Activated naive CD8-positive, alpha-beta T cell treated with anti-CD3 and anti-CD28 coated beads, Interleukin-2, amount 10 ng/mL, durations not matched to agents 7 days and 5 days (primary cell): ENCODE measurements at regions not wholly inside any gene's neighbourhood (a gene's known extent, or its start where the extent isn't known, plus 50 kb on each side); places are given as distances from the start of the nearest gene placed in this dataset.

Experiments used
- ATAC-seq: fragments of 150-1000 bp; cut with Tn5 transposase; one replicate; pipeline ENCODE4 v1.10.0; 2021; ENCODE audit warnings: low read depth, moderate library complexity
- POLR2A ChIA-PET: fragments of 350-600 bp; sonication (Branson Sonifier 250); formaldehyde crosslinking; loops from one replicate; lab custom pipeline; 2021; ENCODE audit warnings: antibody characterized with exemption; lab: Charles Lee
- DNase-seq: peaks from one replicate; pipeline ENCODE4 v3.0.0; 2021
- H3K27ac Mint-ChIP-seq: one replicate; pipeline ENCODE4 v1.8.0; 2022; ENCODE audit warnings: mild to moderate bottlenecking, mixed read lengths
- H3K27me3 Mint-ChIP-seq: one replicate; pipeline ENCODE4 v1.8.0; 2022; ENCODE audit warnings: mild to moderate bottlenecking, moderate library complexity, mixed read lengths
- H3K36me3 Mint-ChIP-seq: one replicate; pipeline ENCODE4 v1.8.0; 2021; ENCODE audit warnings: mild to moderate bottlenecking, mixed read lengths
- H3K4me1 Mint-ChIP-seq: one replicate; pipeline ENCODE4 v1.8.0; 2021; ENCODE audit warnings: mixed read lengths
- H3K4me3 Mint-ChIP-seq: one replicate; pipeline ENCODE4 v1.8.0; 2022; ENCODE audit warnings: mild to moderate bottlenecking, moderate library complexity, mixed read lengths
- H3K9me3 Mint-ChIP-seq: one replicate; pipeline ENCODE4 v1.8.0; 2021; ENCODE audit warnings: mixed read lengths

DNA sequence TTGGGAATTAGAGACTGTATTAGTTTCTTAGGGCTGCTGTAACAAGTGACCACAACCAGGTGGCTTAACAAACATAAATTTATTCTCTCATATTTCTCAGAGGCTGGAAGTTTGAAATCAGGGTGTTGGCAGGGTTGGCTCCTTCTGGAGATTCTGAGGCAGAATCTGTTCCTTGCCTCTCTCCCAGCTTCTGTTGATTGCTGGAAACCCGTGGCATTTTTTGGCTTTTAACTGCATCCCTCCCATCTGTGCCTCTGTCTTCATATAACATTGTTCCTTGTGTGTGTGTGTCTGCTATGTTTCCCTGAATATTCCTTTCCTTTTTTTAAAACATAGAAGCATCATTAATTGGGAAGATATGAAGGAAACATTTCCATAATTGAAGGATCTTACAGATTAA, 448.1 kb upstream of the DCC start:
- Mint-ChIP-seq H3K4me1 (no peaks in the 10 kb centered on the region), H3K27ac (no peak overlapping the region), H3K4me3 (no peak overlapping the region), H3K27me3 (no peaks in the 10 kb centered on the region), H3K9me3 (peaks cover 6% of the 10 kb centered on the region), H3K36me3 (no peaks in the 10 kb centered on the region)
- no peak for DNase-seq
- no peak for ATAC-seq
- POLR2A ChIA-PET: no interaction called here

DNA sequence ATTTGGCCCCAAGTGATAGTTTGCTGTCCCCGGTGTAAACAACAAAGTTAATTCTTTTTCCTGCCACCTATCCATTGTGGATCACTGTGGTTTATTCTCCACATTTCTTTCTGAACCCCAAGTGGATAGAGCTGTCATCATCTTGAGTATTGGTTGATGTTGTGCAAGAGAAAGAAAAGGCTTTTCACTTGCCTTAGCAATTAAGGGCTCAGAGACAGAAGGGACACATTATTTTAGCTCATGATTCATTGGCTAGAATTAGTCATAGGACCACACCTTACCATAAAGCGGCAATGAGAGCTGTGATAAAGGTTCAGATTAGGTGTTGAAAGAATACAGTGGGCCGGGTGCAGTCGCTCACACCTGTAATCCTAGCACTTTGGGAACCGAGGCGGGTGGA, 442.1 kb upstream of the DCC start:
- no peak for DNase-seq
- H3K4me1 Mint-ChIP-seq: no peaks in the 10 kb centered on the region
- no peaks in the 10 kb centered on the region for H3K36me3 Mint-ChIP-seq
- H3K27me3 Mint-ChIP-seq: no peaks in the 10 kb centered on the region
- POLR2A ChIA-PET: no interaction called here
- no peak overlapping the region for H3K27ac Mint-ChIP-seq
- no peak for ATAC-seq
- H3K9me3 Mint-ChIP-seq: peaks cover 1% of the 10 kb centered on the region
- no peak overlapping the region for H3K4me3 Mint-ChIP-seq

DNA sequence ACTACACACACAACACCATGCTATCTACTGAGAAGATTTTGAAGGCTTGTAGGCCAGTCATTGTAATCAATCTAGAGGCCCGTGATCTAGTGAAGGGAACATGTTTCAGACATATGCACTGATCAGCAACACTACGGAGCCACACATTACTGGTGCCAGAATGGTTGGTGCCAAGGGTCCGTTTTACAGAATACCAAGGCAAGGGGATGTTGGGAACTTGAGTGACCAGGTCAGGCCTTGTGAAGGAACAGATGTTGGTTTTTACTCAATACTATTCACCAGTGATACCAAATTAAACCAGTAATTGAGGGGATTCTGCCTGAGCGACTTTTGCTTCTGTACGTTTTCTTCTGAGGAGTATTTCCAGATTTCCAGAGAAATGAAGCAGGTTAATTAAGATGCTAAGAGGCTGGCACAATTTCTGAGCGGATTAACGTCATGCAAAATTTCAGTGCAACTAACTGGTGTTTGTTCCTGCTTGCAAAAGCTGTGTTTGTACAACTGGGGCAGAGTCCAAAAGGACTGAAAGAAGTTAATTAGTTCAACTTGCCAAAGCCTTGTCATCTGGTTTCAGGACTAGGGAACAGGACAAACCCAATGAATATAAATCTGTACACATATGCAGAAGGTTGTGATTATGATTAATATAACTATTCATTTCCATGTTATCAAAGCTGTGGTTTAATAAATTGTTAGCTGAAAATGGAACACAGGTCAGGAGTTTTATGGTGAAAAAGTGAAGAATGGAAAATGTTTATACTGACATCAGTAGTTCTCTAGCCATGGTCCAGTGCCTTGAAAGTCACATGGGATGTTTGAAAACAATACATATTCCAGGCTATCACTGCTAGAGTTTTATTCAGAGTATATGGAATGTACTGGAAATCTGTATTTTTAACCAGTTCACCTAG, 432.1 kb upstream of the DCC start:
- POLR2A ChIA-PET: no interaction called here
- Mint-ChIP-seq H3K27ac (no peak overlapping the region), H3K4me3 (no peak overlapping the region), H3K27me3 (peaks cover 3% of the 10 kb centered on the region), H3K36me3 (no peaks in the 10 kb centered on the region), H3K9me3 (no peaks in the 10 kb centered on the region), H3K4me1 (no peaks in the 10 kb centered on the region)
- DNase-seq: no peak
- no peak for ATAC-seq

DNA sequence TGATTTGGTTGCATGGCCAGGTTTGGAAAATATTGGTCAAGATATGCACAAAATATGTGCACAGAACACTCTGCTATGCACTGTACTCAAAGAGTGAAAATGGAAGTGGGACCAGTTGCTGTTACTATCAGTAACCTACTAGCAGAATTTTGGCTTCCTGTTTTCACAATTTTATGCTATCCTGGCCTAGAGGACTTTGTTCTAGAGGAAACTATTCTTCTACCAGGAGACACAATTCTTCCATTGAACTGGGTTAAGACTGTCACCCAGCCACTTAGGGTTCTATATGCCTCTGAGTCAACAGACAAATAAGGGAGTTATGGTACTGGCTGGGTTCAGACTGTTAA, 431.4 kb upstream of the DCC start:
- H3K27ac Mint-ChIP-seq: no peak overlapping the region
- DNase-seq (no peak), ATAC-seq (no peak)
- peaks cover 3% of the 10 kb centered on the region for H3K27me3 Mint-ChIP-seq
- H3K4me3 Mint-ChIP-seq: no peak overlapping the region
- POLR2A ChIA-PET: no interaction called here
- no peaks in the 10 kb centered on the region for H3K4me1 Mint-ChIP-seq
- H3K36me3 Mint-ChIP-seq: no peaks in the 10 kb centered on the region
- H3K9me3 Mint-ChIP-seq: no peaks in the 10 kb centered on the region

DNA sequence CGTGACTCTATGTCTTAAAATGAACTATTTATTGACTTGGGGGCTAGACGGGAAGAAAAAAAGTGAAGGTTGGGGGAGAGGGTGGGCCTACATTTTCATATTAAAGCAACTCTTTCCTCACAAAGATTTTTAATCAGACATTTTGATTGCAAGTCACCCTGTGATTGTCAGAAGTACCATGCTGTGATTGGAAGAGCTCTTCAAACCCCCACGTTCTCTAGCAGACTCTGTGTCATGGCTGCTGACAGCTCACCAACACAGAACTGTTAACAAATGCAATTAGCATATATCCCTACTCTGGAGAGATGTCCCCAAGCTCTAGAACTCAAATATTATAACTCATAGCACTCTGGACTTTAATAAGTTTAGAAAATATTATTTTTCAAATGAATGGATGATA, 428.4 kb upstream of the DCC start:
- DNase-seq (no peak), ATAC-seq (no peak)
- Mint-ChIP-seq H3K4me1 (no peaks in the 10 kb centered on the region), H3K9me3 (no peaks in the 10 kb centered on the region), H3K4me3 (no peak overlapping the region), H3K27ac (no peak overlapping the region), H3K36me3 (no peaks in the 10 kb centered on the region), H3K27me3 (peaks cover 3% of the 10 kb centered on the region)
- POLR2A ChIA-PET: no interaction called here

DNA sequence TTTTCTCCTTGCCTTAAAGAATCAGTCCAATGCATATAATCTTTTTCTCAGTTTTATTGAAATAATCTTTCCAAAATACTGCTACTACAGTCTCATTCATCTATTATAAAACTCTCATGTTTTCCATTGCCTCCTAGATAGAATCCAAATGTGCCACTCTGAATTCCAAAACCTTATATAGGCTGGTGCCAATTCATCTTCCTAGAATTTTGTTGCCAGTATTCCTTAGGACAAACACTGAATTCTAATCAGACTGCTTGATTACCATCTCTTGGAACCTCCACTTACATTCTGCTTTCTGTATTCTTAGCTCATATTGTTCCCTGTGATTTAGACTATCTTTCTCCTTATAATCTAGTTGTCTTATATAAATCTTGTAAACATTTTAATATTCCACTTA, 427.6 kb upstream of the DCC start:
- H3K4me3 Mint-ChIP-seq: no peak overlapping the region
- POLR2A ChIA-PET: no interaction called here
- H3K27ac Mint-ChIP-seq: no peak overlapping the region
- H3K9me3 Mint-ChIP-seq: no peaks in the 10 kb centered on the region
- H3K27me3 Mint-ChIP-seq: peaks cover 3% of the 10 kb centered on the region
- no peaks in the 10 kb centered on the region for H3K36me3 Mint-ChIP-seq
- ATAC-seq (no peak), DNase-seq (no peak)
- H3K4me1 Mint-ChIP-seq: no peaks in the 10 kb centered on the region

DNA sequence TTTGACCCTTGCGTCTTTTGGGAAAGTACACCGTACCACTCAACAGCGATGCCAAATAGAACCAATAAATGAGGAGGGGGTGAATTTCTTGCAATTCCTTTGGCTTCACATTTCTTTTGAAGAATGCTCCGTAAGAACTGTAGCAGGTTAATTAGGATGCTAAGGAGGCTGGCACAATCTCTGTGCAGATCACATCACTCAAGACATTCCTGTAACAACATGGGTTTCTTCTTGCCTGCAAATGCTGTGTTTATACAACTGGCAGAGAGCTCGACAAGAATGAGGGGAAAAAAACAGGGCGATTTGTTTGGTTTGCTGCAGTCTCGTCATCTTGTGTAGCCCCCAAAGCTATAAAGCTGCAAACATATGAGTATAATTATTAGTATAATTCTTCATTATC, 424.8 kb upstream of the DCC start:
- Mint-ChIP-seq H3K4me1 (no peaks in the 10 kb centered on the region), H3K9me3 (no peaks in the 10 kb centered on the region), H3K4me3 (no peak overlapping the region), H3K27me3 (peaks cover 3% of the 10 kb centered on the region), H3K27ac (no peak overlapping the region), H3K36me3 (no peaks in the 10 kb centered on the region)
- POLR2A ChIA-PET: no interaction called here
- no peak for ATAC-seq
- DNase-seq: no peak

DNA sequence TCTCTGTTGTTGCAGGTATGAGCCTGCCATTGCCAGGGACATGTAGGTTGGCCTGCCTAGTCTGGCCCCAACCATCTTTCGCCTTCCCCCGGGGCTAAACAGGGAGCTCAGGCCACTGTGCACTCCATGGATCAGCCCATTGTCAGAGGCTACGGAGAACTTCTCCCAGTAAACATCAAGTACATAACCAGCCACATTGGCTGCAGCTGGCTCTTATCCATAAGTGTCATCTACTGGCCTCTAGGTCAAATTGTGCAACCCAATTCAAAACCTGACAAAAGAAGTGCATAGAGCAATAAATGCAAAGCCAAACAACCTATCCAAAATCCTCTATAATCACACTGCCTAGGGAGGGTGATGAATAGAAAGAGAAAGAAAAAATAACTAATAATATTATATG, 418.1 kb upstream of the DCC start:
- Mint-ChIP-seq H3K27ac (no peak overlapping the region), H3K9me3 (no peaks in the 10 kb centered on the region), H3K4me1 (no peaks in the 10 kb centered on the region), H3K36me3 (no peaks in the 10 kb centered on the region), H3K4me3 (no peak overlapping the region), H3K27me3 (no peaks in the 10 kb centered on the region)
- POLR2A ChIA-PET: no interaction called here
- DNase-seq: no peak
- no peak for ATAC-seq

DNA sequence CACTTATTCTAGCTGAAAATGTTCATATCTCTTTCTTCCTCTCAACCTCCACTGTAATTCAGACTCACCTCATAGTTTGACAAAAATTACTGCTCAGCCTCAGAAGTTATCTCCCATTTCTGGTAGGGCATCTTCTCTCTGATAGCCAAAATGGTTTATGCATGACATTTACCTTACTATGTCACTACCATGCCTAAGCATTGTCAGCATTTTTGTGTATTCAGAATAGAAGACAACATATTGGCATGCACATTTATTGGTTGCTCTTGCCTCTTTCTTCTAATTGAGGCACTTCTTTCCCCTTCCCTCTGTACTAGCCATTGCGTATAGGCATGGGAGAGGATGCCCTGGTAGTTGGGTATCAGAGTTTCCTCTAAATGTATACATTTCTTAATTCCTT, 406.1 kb upstream of the DCC start:
- POLR2A ChIA-PET: no interaction called here
- no peaks in the 10 kb centered on the region for H3K36me3 Mint-ChIP-seq
- no peak overlapping the region for H3K4me3 Mint-ChIP-seq
- ATAC-seq (no peak), DNase-seq (no peak)
- no peak overlapping the region for H3K27ac Mint-ChIP-seq
- H3K4me1 Mint-ChIP-seq: no peaks in the 10 kb centered on the region
- H3K9me3 Mint-ChIP-seq: peaks cover 12% of the 10 kb centered on the region
- no peaks in the 10 kb centered on the region for H3K27me3 Mint-ChIP-seq

DNA sequence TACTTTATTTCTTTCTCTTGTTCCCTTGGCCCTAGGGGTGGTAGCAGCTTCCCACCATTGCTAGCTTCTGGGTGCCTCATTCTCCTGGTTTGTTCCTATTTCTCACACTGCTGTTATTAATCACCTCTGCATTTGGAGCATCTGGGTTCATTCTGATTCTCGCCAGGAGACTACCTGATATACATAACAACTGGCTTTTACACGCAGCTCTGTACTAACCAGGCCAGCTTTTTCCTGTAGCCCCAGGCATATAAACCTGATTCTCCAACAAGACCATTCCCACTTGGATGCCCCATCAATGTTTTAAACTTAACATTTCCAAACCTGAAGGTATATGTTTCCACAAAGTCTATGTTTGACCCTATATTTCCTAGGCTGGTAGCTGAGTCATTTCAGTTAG, 403.9 kb upstream of the DCC start:
- no peak for ATAC-seq
- no peaks in the 10 kb centered on the region for H3K4me1 Mint-ChIP-seq
- no peak overlapping the region for H3K4me3 Mint-ChIP-seq
- H3K27ac Mint-ChIP-seq: no peak overlapping the region
- no peaks in the 10 kb centered on the region for H3K27me3 Mint-ChIP-seq
- POLR2A ChIA-PET: no interaction called here
- H3K9me3 Mint-ChIP-seq: peaks cover 5% of the 10 kb centered on the region
- H3K36me3 Mint-ChIP-seq: no peaks in the 10 kb centered on the region
- no peak for DNase-seq

DNA sequence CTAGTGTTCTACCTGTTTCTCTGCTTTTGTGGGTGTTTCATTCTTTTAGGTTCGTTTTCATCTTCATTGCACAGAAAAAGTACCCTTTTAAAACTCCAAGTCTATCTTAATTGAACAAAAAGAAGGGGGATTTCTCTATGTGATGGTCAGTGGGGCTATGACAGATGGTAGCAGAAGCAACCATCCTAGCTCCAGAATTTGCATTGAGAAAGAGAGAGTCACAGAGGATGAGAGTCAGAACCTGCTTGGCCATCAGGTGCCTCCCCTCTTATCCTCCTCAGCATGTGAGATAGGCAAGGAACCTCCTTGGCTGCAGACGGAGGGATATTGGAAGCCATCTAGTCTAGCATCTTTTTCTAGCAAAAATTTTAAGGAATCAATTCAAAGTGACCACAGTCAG, 398.0 kb upstream of the DCC start:
- Mint-ChIP-seq H3K4me3 (no peak overlapping the region), H3K9me3 (peaks cover 3% of the 10 kb centered on the region), H3K4me1 (no peaks in the 10 kb centered on the region), H3K27me3 (no peaks in the 10 kb centered on the region), H3K36me3 (no peaks in the 10 kb centered on the region), H3K27ac (no peak overlapping the region)
- no peak for ATAC-seq
- no peak for DNase-seq
- POLR2A ChIA-PET: no interaction called here

DNA sequence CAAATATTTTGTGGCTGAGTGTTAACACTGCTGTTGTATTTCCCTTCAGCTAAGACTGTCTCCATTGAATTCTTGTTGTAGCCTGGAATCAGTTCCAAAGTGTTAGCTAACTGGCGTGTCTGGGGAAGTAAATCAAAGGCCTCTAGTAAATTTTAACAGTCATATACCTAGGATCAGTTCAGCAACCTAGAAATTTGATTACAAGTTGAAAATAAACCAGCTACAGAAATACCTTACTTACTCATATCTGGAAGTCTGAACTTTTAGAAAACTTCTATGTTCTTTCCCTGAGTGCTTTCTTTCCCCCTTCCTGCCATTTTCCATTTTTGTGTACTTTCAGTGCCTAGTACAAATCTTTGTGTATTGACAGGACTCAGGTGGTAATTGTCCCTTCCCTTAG, 396.7 kb upstream of the DCC start:
- no peaks in the 10 kb centered on the region for H3K9me3 Mint-ChIP-seq
- no peak overlapping the region for H3K4me3 Mint-ChIP-seq
- no peaks in the 10 kb centered on the region for H3K36me3 Mint-ChIP-seq
- no peak overlapping the region for H3K27ac Mint-ChIP-seq
- no peaks in the 10 kb centered on the region for H3K27me3 Mint-ChIP-seq
- DNase-seq (no peak), ATAC-seq (no peak)
- POLR2A ChIA-PET: no interaction called here
- no peaks in the 10 kb centered on the region for H3K4me1 Mint-ChIP-seq

DNA sequence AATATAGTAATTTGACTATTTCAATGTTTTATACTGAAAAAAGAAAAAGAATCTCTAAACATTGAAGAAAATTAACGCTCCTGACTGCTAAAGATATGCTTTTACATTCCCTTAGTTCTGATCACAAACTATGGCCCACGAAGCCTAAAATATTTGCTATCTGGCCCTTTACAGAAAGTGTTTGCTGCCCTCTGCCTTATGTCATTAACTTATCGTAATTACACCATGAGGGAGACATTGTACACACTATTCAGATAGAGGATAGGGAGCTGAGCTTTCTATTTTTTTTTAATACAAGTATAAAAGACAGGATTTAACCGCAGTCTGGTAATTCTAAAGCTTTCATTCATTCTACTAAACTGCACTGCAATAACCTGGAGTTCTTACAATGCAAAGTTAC, 393.1 kb upstream of the DCC start:
- POLR2A ChIA-PET: no interaction called here
- no peaks in the 10 kb centered on the region for H3K4me1 Mint-ChIP-seq
- H3K27me3 Mint-ChIP-seq: no peaks in the 10 kb centered on the region
- no peak overlapping the region for H3K4me3 Mint-ChIP-seq
- DNase-seq (no peak), ATAC-seq (no peak)
- no peaks in the 10 kb centered on the region for H3K9me3 Mint-ChIP-seq
- H3K36me3 Mint-ChIP-seq: no peaks in the 10 kb centered on the region
- H3K27ac Mint-ChIP-seq: no peak overlapping the region

DNA sequence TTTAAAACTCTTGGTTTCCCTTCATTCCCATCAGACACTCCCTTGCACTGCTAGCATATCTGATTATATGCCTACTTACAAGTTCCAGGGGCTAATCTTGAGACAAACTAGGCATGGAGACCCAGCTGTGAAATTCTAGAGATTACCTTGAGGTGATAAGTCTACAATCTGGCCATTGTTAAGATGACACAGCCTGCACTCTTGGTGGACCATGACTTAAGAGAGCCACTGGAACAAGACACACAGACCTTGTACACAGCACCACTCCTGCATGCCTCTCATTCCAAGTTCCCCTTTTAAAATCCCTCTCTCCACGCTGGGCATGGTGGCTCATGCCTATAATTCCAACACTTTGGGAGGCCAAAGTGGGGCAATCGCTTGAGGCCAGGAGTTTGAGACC, 387.2 kb upstream of the DCC start:
- ATAC-seq: no peak
- POLR2A ChIA-PET: no interaction called here
- DNase-seq: no peak
- H3K27me3 Mint-ChIP-seq: no peaks in the 10 kb centered on the region
- no peak overlapping the region for H3K27ac Mint-ChIP-seq
- H3K4me3 Mint-ChIP-seq: no peak overlapping the region
- H3K4me1 Mint-ChIP-seq: no peaks in the 10 kb centered on the region
- no peaks in the 10 kb centered on the region for H3K36me3 Mint-ChIP-seq
- H3K9me3 Mint-ChIP-seq: no peaks in the 10 kb centered on the region

DNA sequence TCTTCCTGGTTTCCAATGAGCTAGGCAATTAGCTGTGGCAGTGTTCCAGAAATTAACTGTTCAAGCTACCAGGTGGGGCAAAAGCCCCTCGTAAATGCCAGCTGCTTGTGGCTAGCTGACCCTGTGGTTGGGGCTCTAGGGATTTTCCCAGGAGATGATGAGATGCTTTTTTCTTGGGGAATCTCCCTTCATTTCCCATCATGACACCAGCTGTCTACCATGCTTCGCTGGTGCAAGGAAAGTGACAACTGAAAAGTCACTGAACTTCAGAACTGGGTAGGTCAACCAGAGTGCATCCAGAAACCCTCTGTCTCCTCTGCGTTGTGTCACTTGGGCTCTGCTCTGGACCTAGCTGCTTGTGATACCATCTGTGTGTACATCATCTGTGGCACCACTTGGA, 386.5 kb upstream of the DCC start:
- H3K36me3 Mint-ChIP-seq: no peaks in the 10 kb centered on the region

More for the DNA sequence above, 386.5 kb upstream of the DCC start:
- Mint-ChIP-seq H3K4me3 (no peak overlapping the region), H3K27me3 (no peaks in the 10 kb centered on the region), H3K27ac (no peak overlapping the region), H3K9me3 (no peaks in the 10 kb centered on the region), H3K4me1 (no peaks in the 10 kb centered on the region)
- ATAC-seq: no peak
- no peak for DNase-seq
- POLR2A ChIA-PET: no interaction called here
